ENCODE measurements at regions not wholly inside any gene's neighbourhood (a gene's known extent, or its start where the extent isn't known, plus 50 kb on each side); places are given as distances from the start of the nearest gene placed in this dataset.

DNA sequence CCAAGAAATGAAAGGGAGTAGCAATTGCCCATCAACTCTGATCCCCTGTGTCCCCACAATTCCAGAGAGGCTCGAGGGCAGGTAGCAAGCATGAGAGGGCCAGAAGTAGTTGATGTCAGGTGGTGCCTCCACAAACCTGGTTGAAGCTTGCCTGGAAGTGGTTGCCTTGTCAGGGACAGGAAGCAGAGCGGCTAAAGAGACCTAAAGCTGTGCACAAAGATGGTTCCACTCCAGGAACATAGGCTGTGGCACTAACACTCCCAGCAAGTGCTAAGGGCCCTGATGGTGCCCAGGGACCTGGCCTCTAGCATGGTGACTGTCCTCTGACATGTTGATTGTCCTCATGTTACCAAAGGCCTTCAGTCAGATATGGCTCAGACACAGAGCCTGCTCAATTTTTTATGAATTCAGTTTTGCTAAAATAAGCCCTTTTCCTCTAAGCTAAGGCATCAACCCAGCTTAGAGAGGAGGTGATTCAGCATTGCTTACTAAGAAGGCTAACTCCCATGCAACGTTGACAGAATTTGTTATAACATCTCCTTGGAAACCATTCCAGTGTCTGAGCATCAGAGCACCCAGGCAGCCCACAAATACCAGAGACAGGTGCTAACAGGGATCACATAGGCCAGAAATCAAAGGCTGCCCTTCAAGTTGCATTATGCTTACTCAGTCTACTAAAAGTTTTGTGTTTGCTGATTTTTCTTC is 196.3 kb upstream of the ARHGAP20 start:
- TF ChIP-seq PAX5 (IDR thresholded peaks at IDR 0.05; ENCODE audit: insufficient read depth, low read length, severe bottlenecking) (no peak), TAF1 (IDR thresholded peaks at IDR 0.05; ENCODE audit: low read depth, low read length) (no peak), POLR2A (IDR thresholded peaks at IDR 0.05; ENCODE audit: low read depth, low read length) (no peak), POLR2AphosphoS5 (IDR thresholded peaks at IDR 0.05; ENCODE audit: low read depth, low read length) (no peak), POU2F2 (IDR thresholded peaks at IDR 0.05; ENCODE audit: low read depth, low read length) (no peak)

All from GM12891 (cell line).